SK-N-SH (cell line): ENCODE measurements at regions not wholly inside any gene's neighbourhood (a gene's known extent, or its start where the extent isn't known, plus 50 kb on each side); places are given as distances from the start of the nearest gene placed in this dataset.

Source experiments
- CTCF ChIA-PET: fragments of 300-600, 350-600 bp; formaldehyde crosslinking; extraction: SDS; loops from one replicate; lab custom pipeline; 2021; lab: Yijun Ruan, JAX
- POLR2A ChIA-PET: fragments of 350-600 bp; sonication (Branson Sonifier 250); formaldehyde crosslinking; extraction: SDS; loops from one replicate; lab custom pipeline; 2020; ENCODE audit warnings: antibody characterized with exemption, inconsistent platforms; lab: Yijun Ruan, JAX
- DNase-seq: peaks from one replicate; pipeline ENCODE4 v3.0.0; 2012
- H2AFZ ChIP-seq: fragments of 200-600 bp; sonication (generic); 2 replicates; pipeline ENCODE4 v1.8.1; 2016; ENCODE audit warnings: antibody characterized with exemption, mild to moderate bottlenecking, low read depth
- H3F3A ChIP-seq: fragments of 200-600 bp; sonication (generic); replicated peaks from 2 replicates; pipeline ENCODE3; 2016; ENCODE audit warnings: antibody characterized with exemption, mild to moderate bottlenecking; ENCODE audit not compliant: insufficient read depth
- H3K27ac ChIP-seq, 2 experiments: fragments of 200-500 bp in 1 of 2; fragments of 200-600 bp in 1 of 2; sonication (Bioruptor generic) in 1 of 2; sonication (generic), shearing (Covaris generic) in 1 of 2; 2 replicates each; pipeline versions ENCODE4 v1.5.1 to v1.6.1; 2014 to 2016; ENCODE audit warnings: low read depth in 2 of 2, inconsistent platforms in 1 of 2, low read length in 1 of 2, mild to moderate bottlenecking in 1 of 2, mixed read lengths in 1 of 2
- H3K27me3 ChIP-seq: fragments of 200-600 bp; sonication (generic), shearing (Covaris generic); 2 replicates; pipeline ENCODE4 v1.6.1; 2016; ENCODE audit warnings: mixed run types; ENCODE audit not compliant: insufficient read depth
- H3K36me3 ChIP-seq, 2 experiments: fragments of 200-500 bp in 1 of 2; fragments of 200-600 bp in 1 of 2; sonication (Bioruptor generic) in 1 of 2; sonication (generic) in 1 of 2; replicated peaks in 1 of 2; 2 replicates each; pipeline versions ENCODE3 to v1.5.1; 2014 to 2016; ENCODE audit warnings: low read length in 1 of 2, mild to moderate bottlenecking in 1 of 2; ENCODE audit not compliant: insufficient read depth in 2 of 2, control insufficient read depth in 1 of 2
- H3K4me1 ChIP-seq, 2 experiments: fragments of 200-500 bp in 1 of 2; fragments of 200-600 bp in 1 of 2; sonication (Bioruptor generic) in 1 of 2; sonication (generic), shearing (Covaris generic) in 1 of 2; 2 replicates each; pipeline versions ENCODE4 v1.5.1 to v1.6.1; 2014 to 2016; ENCODE audit warnings: low read depth in 1 of 2, low read length in 1 of 2, mixed run types in 1 of 2; ENCODE audit not compliant: insufficient read depth in 2 of 2, control insufficient read depth in 1 of 2
- H3K4me2 ChIP-seq: fragments of 200-600 bp; sonication (generic), shearing (Covaris generic); 2 replicates; pipeline ENCODE4 v1.6.1; 2017; ENCODE audit warnings: mixed run types
- H3K4me3 ChIP-seq, 2 experiments: fragments of 200-500 bp in 1 of 2; fragments of 200-600 bp in 1 of 2; sonication (Bioruptor generic) in 1 of 2; sonication (generic), shearing (Covaris generic) in 1 of 2; 2 replicates each; pipeline versions ENCODE4 v1.5.1 to v1.8.1; 2014 to 2016; ENCODE audit warnings: low read depth in 2 of 2, inconsistent platforms in 1 of 2, low read length in 1 of 2, mild to moderate bottlenecking in 1 of 2, mixed read lengths in 1 of 2, moderate library complexity in 1 of 2
- H3K79me2 ChIP-seq: fragments of 200-600 bp; sonication (generic); 2 replicates; pipeline ENCODE4 v1.8.1; 2017; ENCODE audit warnings: mild to moderate bottlenecking; ENCODE audit not compliant: insufficient read depth
- H3K9ac ChIP-seq: fragments of 200-600 bp; sonication (generic); 2 replicates; pipeline ENCODE4 v1.6.1; 2017; ENCODE audit warnings: mixed run types
- H3K9me2 ChIP-seq: fragments of 200-600 bp; sonication (generic); 2 replicates; pipeline ENCODE4 v1.6.1; 2017; ENCODE audit warnings: mixed run types
- H3K9me3 ChIP-seq: fragments of 200-600 bp; sonication (generic); 2 replicates; pipeline ENCODE4 v1.6.1; 2017; ENCODE audit warnings: mixed run types, mild to moderate bottlenecking, moderate library complexity
- H4K20me1 ChIP-seq: fragments of 200-600 bp; sonication (generic); 2 replicates; pipeline ENCODE4 v1.6.1; 2017; ENCODE audit warnings: mild to moderate bottlenecking, mixed run types; ENCODE audit not compliant: insufficient read depth
- CHD2 ChIP-seq: fragments of 150-350 bp; IDR thresholded peaks from 2 replicates; pipeline ENCODE4 v1.6.1; 2018; ENCODE audit warnings: low read length; ENCODE audit not compliant: partially characterized antibody
- ELF1 ChIP-seq: IDR thresholded peaks from 2 replicates; pipeline ENCODE4 v1.4.0; 2012
- EP300 ChIP-seq, 2 experiments: IDR thresholded peaks; 2 replicates each; pipeline versions ENCODE4 v1.4.0 to v1.6.1; 2012; ENCODE audit warnings: borderline replicate concordance in 1 of 2, low read depth in 1 of 2, low read length in 1 of 2
- EZH2phosphoT487 ChIP-seq: fragments of 200-600 bp; sonication (generic); IDR thresholded peaks from 2 replicates; pipeline ENCODE4 v1.6.1; 2017; ENCODE audit warnings: low read depth, mixed run types, mild to moderate bottlenecking, antibody characterized with exemption, moderate library complexity, borderline replicate concordance
- FOXM1 ChIP-seq: IDR thresholded peaks from 2 replicates; pipeline ENCODE4 v1.4.0; 2012; ENCODE audit warnings: low read depth, mild to moderate bottlenecking
- GABPA ChIP-seq: IDR thresholded peaks from 2 replicates; pipeline ENCODE4 v1.4.0; 2012; ENCODE audit warnings: low read depth, mild to moderate bottlenecking
- RFX5 ChIP-seq: IDR thresholded peaks from 2 replicates; pipeline ENCODE4 v1.6.1; 2012; ENCODE audit warnings: mild to moderate bottlenecking, improper control_type of control experiment, low read length
- SIN3A ChIP-seq: IDR thresholded peaks from 2 replicates; pipeline ENCODE4 v1.6.1; 2012; ENCODE audit warnings: low read depth, mild to moderate bottlenecking, low read length, moderate library complexity, borderline replicate concordance
- TAF1 ChIP-seq: IDR thresholded peaks from 2 replicates; pipeline ENCODE4 v1.6.1; 2012; ENCODE audit warnings: low read depth, mild to moderate bottlenecking, low read length, moderate library complexity, borderline replicate concordance
- TCF12 ChIP-seq: IDR thresholded peaks from 2 replicates; pipeline ENCODE4 v1.4.0; 2012
- TEAD4 ChIP-seq: IDR thresholded peaks from 2 replicates; pipeline ENCODE4 v1.4.0; 2012; ENCODE audit warnings: mild to moderate bottlenecking, borderline replicate concordance; ENCODE audit not compliant: insufficient read depth
- YY1 ChIP-seq: IDR thresholded peaks from 2 replicates; pipeline ENCODE4 v1.4.0; 2012; ENCODE audit warnings: low read depth, mild to moderate bottlenecking
- WGBS: methylation state at CpG from one replicate; pipeline ENCODE4 v1.1.6; 2017; ENCODE audit warnings: low lambda C conversion rate; 5-methylcytosine and 5-hydroxymethylcytosine counted together
- TF ChIP-seq, protein P1 (sequence below): fragments of 150-350 bp; IDR thresholded peaks from 2 replicates; pipeline ENCODE4 v1.6.1; 2017; ENCODE audit warnings: antibody characterized with exemption, low read length, low read depth, borderline replicate concordance
- TF ChIP-seq, protein P2 (sequence below): fragments of 150-350 bp; IDR thresholded peaks from 2 replicates; pipeline ENCODE4 v1.6.1; 2016; ENCODE audit warnings: mild to moderate bottlenecking, low read depth, low read length
- TF ChIP-seq, protein P3 (sequence below): fragments of 200-600 bp; sonication (generic); IDR thresholded peaks from 2 replicates; pipeline ENCODE4 v1.6.1; 2017; ENCODE audit warnings: antibody characterized with exemption, mild to moderate bottlenecking, moderate library complexity
- TF ChIP-seq, protein P4 (sequence below): IDR thresholded peaks from 2 replicates; pipeline ENCODE4 v1.4.0; 2012; ENCODE audit warnings: low read depth, borderline replicate concordance
- TF ChIP-seq, protein P5 (sequence below): IDR thresholded peaks from 2 replicates; pipeline ENCODE4 v1.4.0; 2012; ENCODE audit warnings: low read depth, borderline replicate concordance

DNA sequence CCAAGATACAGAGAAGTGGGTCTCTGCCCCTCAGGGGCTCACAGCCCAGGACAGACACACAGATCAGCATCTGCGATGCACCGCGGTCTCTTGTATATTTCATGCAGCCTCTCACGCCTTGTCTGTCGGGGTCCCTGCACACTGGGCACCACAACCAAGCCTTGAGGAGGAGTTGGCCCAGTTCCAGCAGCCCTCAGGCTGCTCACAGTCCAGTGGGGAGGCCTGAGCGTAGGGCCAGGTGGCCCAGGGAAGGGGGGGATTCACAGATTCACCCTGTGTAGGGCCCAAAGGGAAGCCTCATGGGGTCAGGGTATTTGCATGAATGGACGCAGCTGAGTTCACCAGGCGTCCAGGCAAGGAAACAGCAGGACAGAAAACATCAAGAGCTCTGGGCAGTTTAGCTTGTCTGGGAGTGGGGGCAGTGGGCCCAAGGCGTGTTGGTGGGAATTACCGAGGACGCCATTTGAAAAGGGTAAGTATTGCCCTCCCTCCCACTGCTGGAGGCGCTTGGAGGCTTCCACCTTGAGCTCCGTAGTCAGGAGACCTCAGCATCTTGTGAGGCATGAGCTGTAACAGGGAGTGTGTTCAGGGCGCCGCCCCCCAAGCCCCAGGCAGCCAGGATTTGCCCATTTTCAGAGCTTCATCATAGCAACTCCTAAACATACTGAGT is 129.1 kb upstream of the CHST15 start:
- ChIA-PET POLR2A (interaction anchor here (0.6 kb wide), 1 partner anchor 118 kb away, joined by 3 read pairs; no protein-coding TSS in a partner anchor), CTCF (interaction anchor here (1.0 to 4.6 kb wide), 5 partner anchors 11 to 227 kb away, joined by 3 to 25 read pairs (median 5); no protein-coding TSS in a partner anchor)
- DNase-seq = peak; percentile 62
- Histone ChIP-seq H3K4me2 (no peak overlapping the region), H4K20me1 (no peaks in the 10 kb centered on the region), H3K9me2 (no peaks in the 10 kb centered on the region), H3K4me3 (no peak overlapping the region), H3K79me2 (no peaks in the 10 kb centered on the region), H3K27ac (no peak overlapping the region), H3K9me3 (no peaks in the 10 kb centered on the region), H3K4me1 (peaks cover 0 to 26% of the 10 kb centered on the region in 2 experiments; a peak in 1 of 4 replicates), H3K27me3 (no peaks in the 10 kb centered on the region), H2AFZ (no peak overlapping the region), H3K36me3 (no peaks in the 10 kb centered on the region), H3K9ac (no peak overlapping the region), H3F3A (no peaks in the 10 kb centered on the region)
- 54% methylated on average over 12 of the region's 15 CpGs for WGBS
- TF ChIP-seq SIN3A (no peak), ELF1 (no peak), YY1 (no peak), TAF1 (no peak), RFX5 (no peak), TEAD4 (no peak), TCF12 (no peak), GABPA (no peak), CHD2 (no peak), FOXM1 (no peak), EP300 (IDR thresholded peaks at IDR 0.05; ENCODE audit: borderline replicate concordance in 1 of 2, low read depth in 1 of 2, low read length in 1 of 2) (no peak), EZH2phosphoT487 (no peak)
- TF ChIP-seq, protein P1, sequence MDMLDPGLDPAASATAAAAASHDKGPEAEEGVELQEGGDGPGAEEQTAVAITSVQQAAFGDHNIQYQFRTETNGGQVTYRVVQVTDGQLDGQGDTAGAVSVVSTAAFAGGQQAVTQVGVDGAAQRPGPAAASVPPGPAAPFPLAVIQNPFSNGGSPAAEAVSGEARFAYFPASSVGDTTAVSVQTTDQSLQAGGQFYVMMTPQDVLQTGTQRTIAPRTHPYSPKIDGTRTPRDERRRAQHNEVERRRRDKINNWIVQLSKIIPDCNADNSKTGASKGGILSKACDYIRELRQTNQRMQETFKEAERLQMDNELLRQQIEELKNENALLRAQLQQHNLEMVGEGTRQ = no peak
- TF ChIP-seq, protein P2, sequence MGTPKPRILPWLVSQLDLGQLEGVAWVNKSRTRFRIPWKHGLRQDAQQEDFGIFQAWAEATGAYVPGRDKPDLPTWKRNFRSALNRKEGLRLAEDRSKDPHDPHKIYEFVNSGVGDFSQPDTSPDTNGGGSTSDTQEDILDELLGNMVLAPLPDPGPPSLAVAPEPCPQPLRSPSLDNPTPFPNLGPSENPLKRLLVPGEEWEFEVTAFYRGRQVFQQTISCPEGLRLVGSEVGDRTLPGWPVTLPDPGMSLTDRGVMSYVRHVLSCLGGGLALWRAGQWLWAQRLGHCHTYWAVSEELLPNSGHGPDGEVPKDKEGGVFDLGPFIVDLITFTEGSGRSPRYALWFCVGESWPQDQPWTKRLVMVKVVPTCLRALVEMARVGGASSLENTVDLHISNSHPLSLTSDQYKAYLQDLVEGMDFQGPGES = no peak
- TF ChIP-seq, protein P3, sequence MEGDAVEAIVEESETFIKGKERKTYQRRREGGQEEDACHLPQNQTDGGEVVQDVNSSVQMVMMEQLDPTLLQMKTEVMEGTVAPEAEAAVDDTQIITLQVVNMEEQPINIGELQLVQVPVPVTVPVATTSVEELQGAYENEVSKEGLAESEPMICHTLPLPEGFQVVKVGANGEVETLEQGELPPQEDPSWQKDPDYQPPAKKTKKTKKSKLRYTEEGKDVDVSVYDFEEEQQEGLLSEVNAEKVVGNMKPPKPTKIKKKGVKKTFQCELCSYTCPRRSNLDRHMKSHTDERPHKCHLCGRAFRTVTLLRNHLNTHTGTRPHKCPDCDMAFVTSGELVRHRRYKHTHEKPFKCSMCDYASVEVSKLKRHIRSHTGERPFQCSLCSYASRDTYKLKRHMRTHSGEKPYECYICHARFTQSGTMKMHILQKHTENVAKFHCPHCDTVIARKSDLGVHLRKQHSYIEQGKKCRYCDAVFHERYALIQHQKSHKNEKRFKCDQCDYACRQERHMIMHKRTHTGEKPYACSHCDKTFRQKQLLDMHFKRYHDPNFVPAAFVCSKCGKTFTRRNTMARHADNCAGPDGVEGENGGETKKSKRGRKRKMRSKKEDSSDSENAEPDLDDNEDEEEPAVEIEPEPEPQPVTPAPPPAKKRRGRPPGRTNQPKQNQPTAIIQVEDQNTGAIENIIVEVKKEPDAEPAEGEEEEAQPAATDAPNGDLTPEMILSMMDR = no peak
- TF ChIP-seq, protein P4, sequence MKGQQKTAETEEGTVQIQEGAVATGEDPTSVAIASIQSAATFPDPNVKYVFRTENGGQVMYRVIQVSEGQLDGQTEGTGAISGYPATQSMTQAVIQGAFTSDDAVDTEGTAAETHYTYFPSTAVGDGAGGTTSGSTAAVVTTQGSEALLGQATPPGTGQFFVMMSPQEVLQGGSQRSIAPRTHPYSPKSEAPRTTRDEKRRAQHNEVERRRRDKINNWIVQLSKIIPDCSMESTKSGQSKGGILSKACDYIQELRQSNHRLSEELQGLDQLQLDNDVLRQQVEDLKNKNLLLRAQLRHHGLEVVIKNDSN = no peak
- TF ChIP-seq, protein P5, sequence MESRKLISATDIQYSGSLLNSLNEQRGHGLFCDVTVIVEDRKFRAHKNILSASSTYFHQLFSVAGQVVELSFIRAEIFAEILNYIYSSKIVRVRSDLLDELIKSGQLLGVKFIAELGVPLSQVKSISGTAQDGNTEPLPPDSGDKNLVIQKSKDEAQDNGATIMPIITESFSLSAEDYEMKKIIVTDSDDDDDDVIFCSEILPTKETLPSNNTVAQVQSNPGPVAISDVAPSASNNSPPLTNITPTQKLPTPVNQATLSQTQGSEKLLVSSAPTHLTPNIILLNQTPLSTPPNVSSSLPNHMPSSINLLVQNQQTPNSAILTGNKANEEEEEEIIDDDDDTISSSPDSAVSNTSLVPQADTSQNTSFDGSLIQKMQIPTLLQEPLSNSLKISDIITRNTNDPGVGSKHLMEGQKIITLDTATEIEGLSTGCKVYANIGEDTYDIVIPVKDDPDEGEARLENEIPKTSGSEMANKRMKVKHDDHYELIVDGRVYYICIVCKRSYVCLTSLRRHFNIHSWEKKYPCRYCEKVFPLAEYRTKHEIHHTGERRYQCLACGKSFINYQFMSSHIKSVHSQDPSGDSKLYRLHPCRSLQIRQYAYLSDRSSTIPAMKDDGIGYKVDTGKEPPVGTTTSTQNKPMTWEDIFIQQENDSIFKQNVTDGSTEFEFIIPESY = no peak
